ENCODE measurements at regions not wholly inside any gene's neighbourhood (a gene's known extent, or its start where the extent isn't known, plus 50 kb on each side); places are given as distances from the start of the nearest gene placed in this dataset.

GRCh38 chr13:105307776-105308175 lies 1227.7 kb downstream of the EFNB2 start:
- Histone ChIP-seq H2BK5ac (ENCODE audit: low read depth, low read length) (no peak overlapping the region), H4K91ac (replicated peaks; ENCODE audit: insufficient read length, low read length) (no peak overlapping the region), H3K4ac (replicated peaks; ENCODE audit: insufficient read length, low read depth, low read length) (no peak overlapping the region), H4K8ac (ENCODE audit: extremely low read depth, insufficient read depth, low read length) (no peak overlapping the region), H3K18ac (ENCODE audit: extremely low read depth, low read length) (no peak overlapping the region), H3K23me2 (ENCODE audit: low read depth, low read length) (no peaks in the 10 kb centered on the region), H2BK20ac (ENCODE audit: low read length) (no peak overlapping the region), H2BK15ac (ENCODE audit: low read length) (no peak overlapping the region), H3K27ac (ENCODE audit: low read depth, low read length) (no peak overlapping the region), H3K36me3 (ENCODE audit: control insufficient read depth in 2 of 4, insufficient read depth in 4 of 4, low read length in 3 of 4) (no peaks in the 10 kb centered on the region), H3K9me3 (ENCODE audit: insufficient read depth in 2 of 2, low read depth in 1 of 2, low read length in 1 of 2) (0 out of 4 replicates have a peak, but pooled peaks cover 0 to 3% of the 10 kb centered on the region in 2 experiments), H3K9ac (replicated peaks in 1 of 4; ENCODE audit: extremely low read depth in 1 of 4, low read depth in 3 of 4, low read length in 3 of 4) (no peak overlapping the region), H4K20me1 (replicated peaks in 1 of 2; ENCODE audit: control insufficient read depth in 1 of 2, insufficient read depth in 2 of 2, low read length in 2 of 2) (no peaks in the 10 kb centered on the region), H3K4me2 (ENCODE audit: insufficient read depth in 1 of 2, low read depth in 2 of 2, low read length in 2 of 2) (no peak overlapping the region), H2BK120ac (replicated peaks; ENCODE audit: low read depth, low read length) (no peak overlapping the region), H2AK5ac (ENCODE audit: low read depth, low read length) (no peak overlapping the region), H3K23ac (ENCODE audit: insufficient read length) (no peak overlapping the region), H4K5ac (ENCODE audit: insufficient read length, low read depth, low read length) (no peak overlapping the region), H3K4me1 (replicated peaks in 1 of 4; ENCODE audit: control insufficient read depth in 3 of 4, insufficient read depth in 4 of 4, low read length in 3 of 4) (no peaks in the 10 kb centered on the region), H3K79me1 (ENCODE audit: low read depth, low read length) (no peaks in the 10 kb centered on the region), H3K56ac (replicated peaks; ENCODE audit: insufficient read length, low read depth, low read length) (no peak overlapping the region), H3K4me3 (ENCODE audit: extremely low read depth in 1 of 4, insufficient read depth in 2 of 4, low read depth in 3 of 4, low read length in 4 of 4) (no peak overlapping the region), H3K27me3 (replicated peaks in 1 of 4; ENCODE audit: control insufficient read depth in 3 of 4, extremely low read depth in 1 of 4, insufficient read depth in 3 of 4, low read length in 3 of 4) (no peaks in the 10 kb centered on the region), H2BK12ac (ENCODE audit: low read depth, low read length) (no peak overlapping the region), H3K14ac (ENCODE audit: insufficient read length) (no peak overlapping the region), H2AFZ (ENCODE audit: low read length) (no peak overlapping the region), H3K79me2 (ENCODE audit: control insufficient read depth in 1 of 2, insufficient read depth in 2 of 2, low read length in 2 of 2) (no peaks in the 10 kb centered on the region)
- TF ChIP-seq TBP (IDR thresholded peaks at IDR 0.05; ENCODE audit: low read depth, low read length) (no peak), SIX5 (IDR thresholded peaks at IDR 0.05; ENCODE audit: low read depth, low read length) (no peak)
- WGBS, 2 experiments (ENCODE audit: extremely low coverage in 1 of 2, insufficient coverage in 1 of 2, insufficient read length in 1 of 2, insufficient replicate concordance in 2 of 2, low coverage in 1 of 2, low lambda C conversion rate in 2 of 2, missing lambda C conversion rate in 1 of 2), result 88% methylated on average over 3 of the region's 3 CpGs; no CpG with 5 or more reads in 1 of the 2 experiments
- FAIRE-seq (no peak), DNase-seq (ENCODE audit: low read depth in 1 of 2, low spot score in 2 of 2) (no peak)
- ChIA-PET POLR2A (ENCODE audit: partially characterized antibody) (no interaction called here), CTCF (ENCODE audit: partially characterized antibody) (interaction anchor here (1.0 kb wide), 1 partner anchor 9 kb away, joined by 3 read pairs; no protein-coding TSS in a partner anchor)
